Epithelial cell of esophagus (primary cell): ENCODE measurements at regions not wholly inside any gene's neighbourhood (a gene's known extent, or its start where the extent isn't known, plus 50 kb on each side); places are given as distances from the start of the nearest gene placed in this dataset.
A peak's percentile ranks its signal among the peaks of the same experiment; 100 is the strongest.

Experiments used
- DNase-seq: peaks from one replicate; pipeline ENCODE4 v3.0.0; 2010; ENCODE audit warnings: low read depth
- H3K4me3 ChIP-seq: 2 replicates; pipeline ENCODE4 v1.5.1; 2011; ENCODE audit warnings: mild to moderate bottlenecking, low read length, control low read depth
- TF ChIP-seq, protein P1 (sequence below): IDR thresholded peaks from 2 replicates; pipeline ENCODE4 v1.5.1; 2011; ENCODE audit warnings: low read depth, mild to moderate bottlenecking, low read length, control low read depth, inconsistent platforms; ENCODE audit not compliant: insufficient read depth; ENCODE audit errors: missing control alignments

DNA sequence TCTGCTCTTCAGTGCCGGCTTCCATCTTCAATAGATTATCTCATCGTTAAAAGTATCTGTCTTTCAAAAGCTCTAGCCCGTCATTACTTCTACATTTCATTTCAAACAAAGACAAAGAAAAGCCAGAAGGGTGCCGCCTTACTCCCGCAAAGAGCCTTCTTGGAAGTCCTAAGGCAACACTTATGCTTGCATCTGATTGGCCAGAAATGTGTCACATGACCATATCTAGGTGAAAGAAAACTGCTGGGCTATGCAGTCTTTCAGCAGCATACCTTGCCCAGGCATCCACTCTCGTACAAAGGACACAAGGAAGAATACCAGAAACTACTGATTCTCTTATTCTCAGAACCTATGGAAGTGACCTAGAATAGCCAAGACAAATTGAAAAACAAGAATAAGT is 217.1 kb upstream of the SLC35G4 start:
- no peak overlapping the region for H3K4me3 ChIP-seq
- TF ChIP-seq, protein P1, sequence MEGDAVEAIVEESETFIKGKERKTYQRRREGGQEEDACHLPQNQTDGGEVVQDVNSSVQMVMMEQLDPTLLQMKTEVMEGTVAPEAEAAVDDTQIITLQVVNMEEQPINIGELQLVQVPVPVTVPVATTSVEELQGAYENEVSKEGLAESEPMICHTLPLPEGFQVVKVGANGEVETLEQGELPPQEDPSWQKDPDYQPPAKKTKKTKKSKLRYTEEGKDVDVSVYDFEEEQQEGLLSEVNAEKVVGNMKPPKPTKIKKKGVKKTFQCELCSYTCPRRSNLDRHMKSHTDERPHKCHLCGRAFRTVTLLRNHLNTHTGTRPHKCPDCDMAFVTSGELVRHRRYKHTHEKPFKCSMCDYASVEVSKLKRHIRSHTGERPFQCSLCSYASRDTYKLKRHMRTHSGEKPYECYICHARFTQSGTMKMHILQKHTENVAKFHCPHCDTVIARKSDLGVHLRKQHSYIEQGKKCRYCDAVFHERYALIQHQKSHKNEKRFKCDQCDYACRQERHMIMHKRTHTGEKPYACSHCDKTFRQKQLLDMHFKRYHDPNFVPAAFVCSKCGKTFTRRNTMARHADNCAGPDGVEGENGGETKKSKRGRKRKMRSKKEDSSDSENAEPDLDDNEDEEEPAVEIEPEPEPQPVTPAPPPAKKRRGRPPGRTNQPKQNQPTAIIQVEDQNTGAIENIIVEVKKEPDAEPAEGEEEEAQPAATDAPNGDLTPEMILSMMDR = no peak

GRCh38 chr18:11391661-11392060 is 217.7 kb upstream of the SLC35G4 start:
- DNase-seq = no peak
- TF ChIP-seq, protein P1 = no peak
- H3K4me3 ChIP-seq = no peak overlapping the region

More for the DNA sequence above, 217.1 kb upstream of the SLC35G4 start:
- DNase-seq = no peak

DNA sequence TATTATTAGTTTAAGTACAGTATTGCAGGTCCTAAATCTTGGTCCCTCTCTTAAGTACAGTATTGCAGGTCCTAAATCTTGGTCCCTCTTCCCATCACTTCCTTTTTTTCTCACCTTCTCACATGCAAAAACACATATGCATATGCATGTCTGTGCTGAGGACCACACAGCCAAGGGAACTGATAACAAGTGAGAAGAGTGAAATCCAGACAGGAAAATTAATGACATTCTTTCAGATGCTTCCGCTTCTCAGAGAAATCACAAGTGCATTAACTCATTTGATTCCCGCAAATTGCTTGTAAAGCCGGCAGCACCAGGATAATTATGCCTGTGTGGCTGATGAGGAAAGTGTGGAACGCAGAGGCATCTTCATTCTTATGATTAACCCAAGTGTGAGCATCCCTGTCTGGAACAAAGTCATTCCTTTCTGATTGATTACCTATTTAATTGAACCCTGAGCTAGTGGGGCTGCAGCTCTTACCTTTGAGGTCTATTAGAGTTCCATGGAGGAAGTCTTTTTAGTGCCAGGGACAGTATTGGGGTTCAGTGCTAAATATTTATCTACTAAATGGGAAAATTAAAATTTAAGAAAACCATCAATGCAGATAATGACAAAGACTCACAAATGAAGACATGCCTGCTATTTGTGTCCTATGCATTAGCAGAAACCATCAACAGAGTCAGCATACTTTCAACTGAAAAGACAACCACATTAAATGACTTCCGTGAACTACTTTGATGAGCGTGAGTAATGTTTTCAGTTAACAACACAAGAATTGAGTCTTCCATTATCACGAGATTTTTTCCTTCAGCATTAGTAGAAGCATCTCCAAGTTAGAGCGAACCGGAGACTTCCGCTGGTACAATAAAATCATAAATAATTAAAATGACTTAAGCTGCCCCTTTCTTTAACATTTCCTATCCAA is 220.4 kb upstream of the SLC35G4 start:
- TF ChIP-seq, protein P1 = no peak
- H3K4me3 ChIP-seq = no peak overlapping the region
- DNase-seq = no peak

DNA sequence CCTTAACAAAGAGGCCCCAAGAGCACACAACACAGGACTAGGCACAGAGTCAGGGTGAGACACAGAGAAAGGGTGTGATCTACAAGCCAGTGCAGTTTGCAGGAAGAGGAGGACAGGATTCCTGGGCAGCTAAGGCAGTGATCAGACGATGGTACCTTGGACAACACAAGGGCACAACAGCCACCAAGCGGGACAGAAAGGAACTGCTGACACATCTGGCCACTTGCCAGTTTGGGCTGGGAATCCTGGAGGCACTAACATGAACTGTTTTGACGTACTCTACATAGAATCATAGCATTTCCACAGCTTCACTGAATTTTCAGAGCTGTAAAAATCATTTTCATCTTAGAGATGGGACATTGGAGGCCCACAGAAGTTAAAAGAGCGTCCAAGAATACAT is 221.5 kb upstream of the SLC35G4 start:
- TF ChIP-seq, protein P1 = no peak
- H3K4me3 ChIP-seq = no peak overlapping the region
- peak; percentile 0 for DNase-seq

DNA sequence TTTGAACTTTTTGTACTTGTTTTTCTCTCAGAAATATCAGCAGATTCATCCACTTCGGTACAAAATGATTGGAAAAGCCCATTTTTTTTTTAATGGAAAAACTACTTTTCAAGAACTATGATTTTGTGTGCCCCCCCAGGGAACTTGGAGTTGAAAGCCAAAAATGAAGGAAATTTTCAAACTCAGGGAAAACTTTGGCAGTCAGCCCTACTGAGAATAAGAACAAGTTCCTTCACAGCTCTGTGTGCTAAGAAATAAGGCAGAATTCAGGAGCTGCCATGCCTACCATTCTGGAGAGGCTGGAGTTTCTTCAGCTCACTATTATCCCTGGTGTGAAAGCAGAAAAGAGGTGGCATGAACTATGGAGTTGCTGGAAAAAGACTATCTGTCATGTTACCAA is 226.0 kb upstream of the SLC35G4 start:
- TF ChIP-seq, protein P1 = no peak
- H3K4me3 ChIP-seq = no peak overlapping the region
- no peak for DNase-seq

DNA sequence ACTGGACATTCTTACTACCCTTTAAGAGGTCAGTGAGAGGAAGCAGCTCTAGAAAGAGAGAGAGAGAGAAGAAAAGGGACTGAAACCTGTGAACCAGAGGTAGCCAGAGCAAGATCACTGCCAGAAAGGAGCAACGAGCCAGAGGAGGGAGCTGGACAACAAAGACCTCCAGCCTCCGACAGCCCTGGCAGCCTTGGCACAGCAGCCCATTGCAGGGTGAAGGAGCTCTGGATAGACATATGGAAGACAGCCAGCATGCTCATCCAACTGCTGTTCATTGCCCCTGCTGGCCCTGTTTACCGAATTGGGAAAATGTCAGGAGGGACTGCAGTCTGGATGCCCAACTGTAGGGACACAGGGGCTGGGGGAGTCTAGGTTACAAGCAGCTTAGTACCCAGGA is 228.4 kb upstream of the SLC35G4 start:
- DNase-seq = no peak
- TF ChIP-seq, protein P1 = no peak
- no peak overlapping the region for H3K4me3 ChIP-seq

DNA sequence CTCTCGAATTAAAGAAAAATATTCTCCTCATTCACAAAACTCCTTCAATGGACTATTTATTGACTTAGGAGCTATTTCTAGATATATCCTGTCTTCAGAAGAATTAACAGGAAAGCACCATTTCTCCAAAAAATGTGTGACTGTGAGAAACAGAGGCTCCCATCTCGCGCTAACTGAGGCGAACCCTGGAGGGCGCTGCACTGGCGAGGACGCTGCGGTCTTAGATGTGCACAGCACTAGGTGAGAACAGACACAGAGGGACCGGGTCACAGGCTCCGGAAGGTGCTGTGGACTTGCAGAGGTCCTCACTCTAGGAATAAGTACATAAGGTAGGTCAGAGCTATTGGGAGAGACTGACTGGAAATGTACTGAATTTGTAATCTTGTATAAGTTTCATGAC is 229.7 kb upstream of the SLC35G4 start:
- no peak for DNase-seq
- TF ChIP-seq, protein P1 = no peak
- no peak overlapping the region for H3K4me3 ChIP-seq
